Brain microvascular endothelial cell (primary cell): ENCODE measurements at regions not wholly inside any gene's neighbourhood (a gene's known extent, or its start where the extent isn't known, plus 50 kb on each side); places are given as distances from the start of the nearest gene placed in this dataset.

Experiments
- DNase-seq: peaks from one replicate; pipeline ENCODE4 v3.0.0-alpha.2; 2020
- H3K27ac ChIP-seq: fragments of 250-450 bp; sonication (Bioruptor Pico); 2 replicates; pipeline ENCODE4 v1.5.1; 2020; ENCODE audit warnings: mild to moderate bottlenecking, moderate library complexity
- H3K27me3 ChIP-seq: fragments of 250-450 bp; sonication (Bioruptor Pico); replicated peaks from 2 replicates; pipeline ENCODE4 v1.5.1; 2020; ENCODE audit warnings: mild to moderate bottlenecking
- H3K36me3 ChIP-seq: fragments of 250-450 bp; sonication (Bioruptor Pico); replicated peaks from 2 replicates; pipeline ENCODE4 v1.5.1; 2020; ENCODE audit warnings: mild to moderate bottlenecking
- H3K4me3 ChIP-seq: 2 replicates; pipeline ENCODE4 v1.5.1; 2011; ENCODE audit warnings: low read depth, mild to moderate bottlenecking, control low read depth, low read length, moderate library complexity
- in situ Hi-C: cut with HindIII; loops from 2 replicates; pipeline ENCODE4 v1.10.0; 2017; ENCODE audit warnings: low sequenced_read_pairs, low pct_ligation_motif_present
- TF ChIP-seq, protein P1 (sequence below): IDR thresholded peaks from 2 replicates; pipeline ENCODE4 v1.5.1; 2011; ENCODE audit warnings: low read depth, mild to moderate bottlenecking, moderate library complexity, low read length, control low read depth, inconsistent platforms; ENCODE audit errors: missing control alignments

DNA sequence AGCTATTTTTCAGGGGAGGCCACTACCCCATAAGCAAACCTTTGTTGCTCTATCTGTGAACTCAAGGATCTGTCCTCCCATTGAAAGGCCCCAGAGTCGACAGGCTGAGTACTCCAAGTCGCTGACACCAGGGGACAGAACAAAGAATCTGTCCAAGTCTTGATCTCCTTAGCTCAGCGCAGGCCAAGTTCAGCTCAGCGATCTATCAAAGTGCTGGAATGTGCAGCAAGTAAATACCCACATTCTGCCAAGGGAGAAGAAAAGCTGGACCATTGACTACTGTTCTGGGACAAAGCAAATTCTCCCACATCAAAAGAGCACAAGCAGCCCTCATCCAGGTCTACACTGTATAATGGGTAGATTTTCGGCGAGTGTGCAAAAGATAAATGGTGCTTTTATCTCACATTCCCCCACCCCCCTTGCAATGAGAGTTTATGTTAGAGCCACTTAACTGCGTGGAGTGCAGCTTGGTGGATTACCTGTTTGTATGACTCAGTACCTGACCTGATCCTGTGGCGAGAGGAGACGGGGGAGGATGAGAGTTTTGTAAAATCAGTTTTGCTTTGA lies 391.7 kb upstream of the SGCG start:
- in situ Hi-C loops: no loop called here
- Histone ChIP-seq H3K27ac (no peak overlapping the region), H3K4me3 (no peak overlapping the region), H3K27me3 (no peaks in the 10 kb centered on the region), H3K36me3 (no peaks in the 10 kb centered on the region)
- DNase-seq: no peak
- TF ChIP-seq, protein P1, sequence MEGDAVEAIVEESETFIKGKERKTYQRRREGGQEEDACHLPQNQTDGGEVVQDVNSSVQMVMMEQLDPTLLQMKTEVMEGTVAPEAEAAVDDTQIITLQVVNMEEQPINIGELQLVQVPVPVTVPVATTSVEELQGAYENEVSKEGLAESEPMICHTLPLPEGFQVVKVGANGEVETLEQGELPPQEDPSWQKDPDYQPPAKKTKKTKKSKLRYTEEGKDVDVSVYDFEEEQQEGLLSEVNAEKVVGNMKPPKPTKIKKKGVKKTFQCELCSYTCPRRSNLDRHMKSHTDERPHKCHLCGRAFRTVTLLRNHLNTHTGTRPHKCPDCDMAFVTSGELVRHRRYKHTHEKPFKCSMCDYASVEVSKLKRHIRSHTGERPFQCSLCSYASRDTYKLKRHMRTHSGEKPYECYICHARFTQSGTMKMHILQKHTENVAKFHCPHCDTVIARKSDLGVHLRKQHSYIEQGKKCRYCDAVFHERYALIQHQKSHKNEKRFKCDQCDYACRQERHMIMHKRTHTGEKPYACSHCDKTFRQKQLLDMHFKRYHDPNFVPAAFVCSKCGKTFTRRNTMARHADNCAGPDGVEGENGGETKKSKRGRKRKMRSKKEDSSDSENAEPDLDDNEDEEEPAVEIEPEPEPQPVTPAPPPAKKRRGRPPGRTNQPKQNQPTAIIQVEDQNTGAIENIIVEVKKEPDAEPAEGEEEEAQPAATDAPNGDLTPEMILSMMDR: no peak

DNA sequence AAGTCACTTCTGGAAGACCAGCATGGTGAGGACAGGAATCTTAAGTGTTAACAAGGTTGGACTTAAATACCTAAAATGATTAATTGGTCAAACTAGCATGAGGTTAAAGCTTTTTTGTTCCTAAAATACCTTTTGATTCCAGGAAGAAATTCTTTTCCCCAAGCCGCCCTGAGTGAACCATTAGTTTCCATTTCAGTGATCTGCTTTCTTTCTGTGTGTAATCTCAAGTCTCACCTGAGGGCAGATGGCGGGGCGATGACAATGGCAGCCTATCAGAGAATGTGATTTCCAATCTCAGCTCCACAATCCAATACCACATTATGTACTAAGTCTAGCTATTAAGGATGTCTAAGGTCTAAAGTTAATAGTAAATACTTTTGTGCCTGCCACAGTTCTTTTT lies 390.9 kb upstream of the SGCG start:
- no peaks in the 10 kb centered on the region for H3K36me3 ChIP-seq
- H3K27ac ChIP-seq: no peak overlapping the region
- DNase-seq: no peak
- in situ Hi-C loops: no loop called here
- H3K27me3 ChIP-seq: no peaks in the 10 kb centered on the region
- TF ChIP-seq, protein P1: no peak
- no peak overlapping the region for H3K4me3 ChIP-seq

DNA sequence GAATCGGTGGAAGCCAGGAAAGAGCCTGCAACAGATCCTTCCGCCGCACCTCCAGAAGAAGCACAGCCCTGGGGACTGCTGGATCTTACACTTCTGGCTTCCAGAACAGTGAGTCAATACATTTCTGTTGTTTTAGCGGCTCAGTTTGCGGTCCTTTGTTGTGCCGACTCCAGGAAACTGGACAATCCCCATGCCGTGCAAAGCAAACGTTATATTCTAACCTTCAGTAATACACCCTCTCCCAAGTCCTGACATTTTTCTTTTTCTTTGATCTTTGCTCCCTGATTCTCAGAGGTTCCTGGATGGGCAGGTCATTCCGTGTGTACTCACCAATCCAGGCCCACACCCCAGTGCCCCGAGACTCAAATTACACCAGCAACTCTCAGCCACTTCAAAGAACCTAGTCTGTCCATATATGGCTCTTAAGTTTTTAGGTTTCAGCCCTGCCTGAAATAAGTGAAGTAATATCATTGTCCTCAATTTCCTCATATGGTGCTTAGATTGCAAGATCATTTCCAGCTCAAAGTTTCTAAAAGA lies 387.1 kb upstream of the SGCG start:
- peak; percentile 26 for DNase-seq
- no peak overlapping the region for H3K27ac ChIP-seq
- H3K36me3 ChIP-seq: no peaks in the 10 kb centered on the region
- H3K4me3 ChIP-seq: no peak overlapping the region
- H3K27me3 ChIP-seq: no peaks in the 10 kb centered on the region
- in situ Hi-C loops: no loop called here
- TF ChIP-seq, protein P1: no peak

DNA sequence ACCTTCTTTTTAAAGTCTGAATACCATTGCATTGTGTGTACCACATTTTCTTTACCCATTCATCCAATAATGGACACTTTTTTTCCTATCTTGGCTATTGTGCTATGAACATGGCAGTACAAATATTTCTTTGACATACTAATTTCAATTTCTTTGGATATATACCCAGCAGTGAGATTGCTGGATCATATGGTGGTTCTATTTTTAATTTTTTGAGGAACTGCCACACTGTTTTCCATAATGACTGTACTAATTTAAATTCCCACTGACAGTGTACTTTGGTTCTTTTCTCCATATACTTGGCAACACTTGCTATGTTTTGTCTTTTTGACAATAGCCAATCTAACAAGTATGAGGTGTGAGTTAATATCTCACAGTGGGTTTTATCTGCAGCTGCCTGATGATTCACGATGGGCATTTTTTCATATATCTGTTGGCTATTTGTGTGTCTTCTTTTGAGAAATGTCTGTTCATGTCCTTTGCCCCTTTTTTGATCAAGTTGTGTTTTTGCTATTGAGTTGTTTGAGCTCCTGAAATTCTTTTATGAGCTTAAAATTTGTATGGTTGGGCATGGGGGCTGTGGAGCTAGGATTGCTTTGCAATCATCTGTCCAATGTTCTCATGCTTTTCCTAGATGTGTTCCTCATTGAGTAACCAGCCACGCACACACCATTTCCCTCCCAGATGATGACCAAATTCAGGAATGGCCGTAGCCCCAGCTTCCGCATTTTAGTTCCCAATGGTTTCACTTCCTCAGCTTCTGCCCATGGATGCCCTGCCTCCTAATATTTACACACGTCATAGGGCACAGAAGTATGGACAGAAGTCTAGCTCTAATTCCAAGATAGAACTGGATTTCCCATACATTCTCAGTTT lies 380.0 kb upstream of the SGCG start:
- H3K4me3 ChIP-seq: no peak overlapping the region
- TF ChIP-seq, protein P1: no peak
- H3K36me3 ChIP-seq: no peaks in the 10 kb centered on the region
- H3K27ac ChIP-seq: no peak overlapping the region
- in situ Hi-C loops: no loop called here
- H3K27me3 ChIP-seq: no peaks in the 10 kb centered on the region
- DNase-seq: no peak

GRCh38 chr13:22801402-22802003 lies 379.3 kb upstream of the SGCG start:
- no peaks in the 10 kb centered on the region for H3K36me3 ChIP-seq
- TF ChIP-seq, protein P1: peak; percentile 13
- H3K27me3 ChIP-seq: no peaks in the 10 kb centered on the region
- in situ Hi-C loops: no loop called here
- no peak for DNase-seq
- no peak overlapping the region for H3K4me3 ChIP-seq
- H3K27ac ChIP-seq: no peak overlapping the region
